ENCODE measurements at regions not wholly inside any gene's neighbourhood (a gene's known extent, or its start where the extent isn't known, plus 50 kb on each side); places are given as distances from the start of the nearest gene placed in this dataset.

- H3K9ac ChIP-seq (ENCODE audit: low read length) = no peak overlapping the region
- intact Hi-C loops (cut with micrococcal nuclease) = no loop called here
- no peaks in the 10 kb centered on the region for H3K79me2 ChIP-seq (ENCODE audit: insufficient read depth, low read length)
- POLR2A ChIA-PET = interaction anchor here (0.6 kb wide), 1 partner anchor 186 kb away, joined by 3 read pairs; no protein-coding TSS in a partner anchor
- RAD21 ChIA-PET (ENCODE audit: low non-redundant PET in 1 of 2, low total read pairs in 2 of 2, uncharacterized antibody in 2 of 2, unreplicated experiment in 2 of 2) = no interaction called here
- H3K9me2 ChIP-seq (ENCODE audit: insufficient read depth) = no peaks in the 10 kb centered on the region
- H3K27ac ChIP-seq (ENCODE audit: low read depth, low read length) = no peak overlapping the region
- H4K20me1 ChIP-seq (ENCODE audit: insufficient read depth) = no peaks in the 10 kb centered on the region
- ATAC-seq (no peak), DNase-seq (ENCODE audit: low read depth, low spot score) (no peak)
- 0 out of 4 replicates have a peak, but pooled peaks cover 0 to 3% of the 10 kb centered on the region in 2 experiments for H3K4me1 ChIP-seq (ENCODE audit: control insufficient read depth in 1 of 2, insufficient read depth in 2 of 2, low read length in 2 of 2)
- no peak for TF ChIP-seq RAD21 (IDR thresholded peaks at IDR 0.05; ENCODE audit: low read depth)
- no peak for TF ChIP-seq EZH2 (IDR thresholded peaks at IDR 0.05)
- TF ChIP-seq ZNF274 (IDR thresholded peaks at IDR 0.05; ENCODE audit: low read depth, low read length) = no peak
- TF ChIP-seq FOSL1 (IDR thresholded peaks at IDR 0.05; ENCODE audit: low read depth) = no peak
- TF ChIP-seq SP1 (IDR thresholded peaks at IDR 0.05; ENCODE audit: low read depth) = no peak
- TF ChIP-seq SRF (IDR thresholded peaks at IDR 0.05; ENCODE audit: low read depth) = no peak
- no peak for TF ChIP-seq ELF1 (IDR thresholded peaks at IDR 0.05; ENCODE audit: borderline replicate concordance, low read depth)
- no peak for TF ChIP-seq YY1 (IDR thresholded peaks at IDR 0.05; ENCODE audit: extremely low read depth, insufficient replicate concordance, low read depth, low read length)
- TF ChIP-seq POLR2A (IDR thresholded peaks at IDR 0.05; ENCODE audit: borderline replicate concordance, extremely low read depth, insufficient read depth, insufficient read length) = no peak
- no peak for TF ChIP-seq CTCF (IDR thresholded peaks at IDR 0.05 in 2 of 3, conservative IDR thresholded peaks at IDR 0.05 in 1 of 3; ENCODE audit: borderline replicate concordance in 1 of 3, insufficient read depth in 1 of 3, low read depth in 2 of 3, low read length in 2 of 3)
- no peak for TF ChIP-seq SIN3A (IDR thresholded peaks at IDR 0.05; ENCODE audit: low read depth)
- no peak for TF ChIP-seq EGR1 (IDR thresholded peaks at IDR 0.05; ENCODE audit: low read depth)
- no peak for TF ChIP-seq TCF7L2 (IDR thresholded peaks at IDR 0.05; ENCODE audit: borderline replicate concordance, extremely low read depth, insufficient read depth, insufficient read length)
- no peak for TF ChIP-seq CEBPB (IDR thresholded peaks at IDR 0.05; ENCODE audit: low read depth)
- no peak for TF ChIP-seq CBX3 (IDR thresholded peaks at IDR 0.05; ENCODE audit: low read depth)
- no peak for TF ChIP-seq JUND (IDR thresholded peaks at IDR 0.05)
- no peak overlapping the region for H3K4me2 ChIP-seq (ENCODE audit: low read length)
- no peak overlapping the region for H2AFZ ChIP-seq (ENCODE audit: low read depth, low read length, poor library complexity, severe bottlenecking)
- H3K9me3 ChIP-seq (ENCODE audit: control insufficient read depth in 1 of 2, insufficient read depth in 1 of 2, low read depth in 1 of 2, low read length in 2 of 2) = no peaks in the 10 kb centered on the region
- H3K4me3 ChIP-seq (replicated peaks in 1 of 2; ENCODE audit: low read depth in 1 of 2, low read length in 2 of 2) = no peak overlapping the region
- CTCF ChIA-PET = no interaction called here
- H3K27me3 ChIP-seq (ENCODE audit: insufficient read depth, low read length) = no peaks in the 10 kb centered on the region
- H3K36me3 ChIP-seq (ENCODE audit: control insufficient read depth in 1 of 2, insufficient read depth in 2 of 2, low read length in 2 of 2) = no peaks in the 10 kb centered on the region
- BruUV-seq (replicated peaks) = no TSS peak
Observed at GRCh38 chr5:82336959-82337351, 58.8 kb upstream of the RPS23 start.
